K562 (cell line): ENCODE measurements at regions not wholly inside any gene's neighbourhood (a gene's known extent, or its start where the extent isn't known, plus 50 kb on each side); places are given as distances from the start of the nearest gene placed in this dataset.

ENCODE experiments used
- ATAC-seq: fragments of 200-7000 bp; cut with Tn5 transposase; 3 replicates; pipeline ENCODE4 v1.9.1; 2020; ENCODE audit warnings: moderate library complexity
- BruUV-seq: library from RNA; stranded (reverse); fragments of 400-500 nt; replicated peaks from 2 replicates; lab custom pipeline; 2021; lab: Mats Ljungman, UMichigan
- CTCF ChIA-PET: fragments of 300-600 bp; formaldehyde crosslinking; extraction: SDS; loops from one replicate; lab custom pipeline; 2021; ENCODE audit warnings: low intra/inter-chr PET ratio; lab: Yijun Ruan, JAX
- POLR2A ChIA-PET: fragments of 300-600, 350-650 bp; sonication (Branson Sonifier 250); formaldehyde crosslinking; extraction: SDS; loops from one replicate; lab custom pipeline; 2021; ENCODE audit warnings: antibody characterized with exemption, inconsistent platforms; lab: Yijun Ruan, JAX
- DNase-seq, 4 experiments: peaks; one replicate each; pipeline versions ENCODE4 v3.0.0 to v3.0.0-alpha.2; 2011 to 2018; ENCODE audit warnings: low spot score in 3 of 4, mixed read lengths in 3 of 4; ENCODE audit errors: extremely low read depth in 1 of 4
- FAIRE-seq: peaks from 2 replicates; lab custom pipeline; 2011; peaks lifted over from hg19 to GRCh38; lab: Jason Lieb, UNC
- H2AFZ ChIP-seq: 2 replicates; pipeline ENCODE4 v1.6.0; 2011; ENCODE audit warnings: low read depth, low read length, control low read depth, inconsistent platforms
- H3K27ac ChIP-seq: fragments of 200-600 bp; 3 replicates; pipeline ENCODE4 v1.8.0; 2011; ENCODE audit warnings: low read depth, mild to moderate bottlenecking, control low read depth, inconsistent platforms, low read length, moderate library complexity, mixed read lengths; ENCODE audit errors: extremely low read depth
- H3K27me3 ChIP-seq, 2 experiments: fragments of 300-600 bp in 1 of 2; 2 replicates in 1 of 2; 3 replicates in 1 of 2; pipeline versions ENCODE4 v1.6.0 to v1.8.0; 2011; ENCODE audit warnings: inconsistent platforms in 2 of 2, low read length in 2 of 2, mild to moderate bottlenecking in 1 of 2, mixed read lengths in 1 of 2, moderate library complexity in 1 of 2; ENCODE audit not compliant: control insufficient read depth in 2 of 2, insufficient read depth in 2 of 2
- H3K36me3 ChIP-seq: fragments of 300-600 bp; 3 replicates; pipeline ENCODE4 v1.8.0; 2011; ENCODE audit warnings: mild to moderate bottlenecking, low read length, inconsistent platforms; ENCODE audit not compliant: control insufficient read depth, insufficient read depth
- H3K4me1 ChIP-seq, 2 experiments: fragments of 200-600 bp in 1 of 2; replicated peaks in 1 of 2; 2 replicates in 1 of 2; 3 replicates in 1 of 2; pipeline versions ENCODE4 v1.5.1 to v1.8.0; 2011; ENCODE audit warnings: inconsistent platforms in 2 of 2, low read length in 2 of 2, mild to moderate bottlenecking in 1 of 2, mixed read lengths in 1 of 2, moderate library complexity in 1 of 2; ENCODE audit not compliant: control insufficient read depth in 2 of 2, insufficient read depth in 2 of 2
- H3K4me2 ChIP-seq: 2 replicates; pipeline ENCODE4 v1.6.1; 2011; ENCODE audit warnings: low read length, control low read depth, inconsistent platforms, mixed read lengths; ENCODE audit not compliant: insufficient read depth
- H3K4me3 ChIP-seq: fragments of 200-600 bp; sonication (generic), shearing (Covaris generic); 2 replicates; pipeline ENCODE4 v1.5.1; 2016; ENCODE audit warnings: control low read depth, inconsistent platforms
- H3K79me2 ChIP-seq: fragments of 200-600 bp; 3 replicates; pipeline ENCODE4 v1.8.0; 2011; ENCODE audit warnings: low read length, inconsistent platforms; ENCODE audit not compliant: control insufficient read depth, insufficient read depth
- H3K9ac ChIP-seq, 2 experiments: 2 replicates each; pipeline versions ENCODE4 v1.6.0 to v1.6.1; 2011; ENCODE audit warnings: low read depth in 2 of 2, low read length in 2 of 2, control low read depth in 1 of 2, inconsistent platforms in 1 of 2, mild to moderate bottlenecking in 1 of 2, mixed read lengths in 1 of 2; ENCODE audit not compliant: insufficient read depth in 1 of 2
- H3K9me1 ChIP-seq: one replicate; pipeline ENCODE4 v1.6.0; 2011; ENCODE audit warnings: inconsistent platforms, mild to moderate bottlenecking, low read length, moderate library complexity; ENCODE audit not compliant: control insufficient read depth, insufficient read depth
- H3K9me3 ChIP-seq: replicated peaks from 2 replicates; pipeline ENCODE4 v1.5.1; 2011; ENCODE audit warnings: low read depth, low read length, inconsistent platforms; ENCODE audit not compliant: control insufficient read depth, insufficient read depth
- H4K20me1 ChIP-seq: replicated peaks from 2 replicates; pipeline ENCODE4 v1.6.1; 2011; ENCODE audit warnings: low read length, inconsistent platforms, mixed read lengths; ENCODE audit not compliant: control insufficient read depth, insufficient read depth
- BCOR ChIP-seq: fragments of 450-650 bp; IDR thresholded peaks from 2 replicates; pipeline ENCODE4 v1.6.1; 2016
- CBX1 ChIP-seq: sonication (generic); IDR thresholded peaks from 2 replicates; pipeline ENCODE4 v1.6.1; 2016; ENCODE audit warnings: antibody characterized with exemption, low read depth, mild to moderate bottlenecking
- CHCHD3 ChIP-seq: fragments of 250-450 bp; sonication (Bioruptor Pico); IDR thresholded peaks from 2 replicates; pipeline ENCODE4 v2.1.2; 2022; ENCODE audit warnings: mild to moderate bottlenecking
- ESRRA ChIP-seq: fragments of 450-650 bp; IDR thresholded peaks from 2 replicates; pipeline ENCODE4 v1.6.1; 2014; ENCODE audit warnings: low read depth, mild to moderate bottlenecking, moderate library complexity, borderline replicate concordance
- HMGN3 ChIP-seq: IDR thresholded peaks from 2 replicates; pipeline ENCODE4 v1.6.1; 2011; ENCODE audit warnings: borderline replicate concordance, low read depth, mild to moderate bottlenecking, mixed read lengths, low read length; ENCODE audit not compliant: insufficient read length; ENCODE audit errors: extremely low read depth
- KDM1A ChIP-seq, 2 experiments: fragments of 450-650 bp; IDR thresholded peaks; 2 replicates each; pipeline ENCODE4 v1.6.1; 2016; ENCODE audit warnings: mild to moderate bottlenecking in 2 of 2
- KDM5B ChIP-seq: fragments of 200-600 bp; sonication (generic); IDR thresholded peaks from 2 replicates; pipeline ENCODE4 v1.6.1; 2012; ENCODE audit warnings: low read depth, mild to moderate bottlenecking, moderate library complexity, low read length, control low read depth, inconsistent platforms; ENCODE audit not compliant: insufficient replicate concordance
- RBM25 ChIP-seq: fragments of 200-400 bp; formaldehyde crosslinking; IDR thresholded peaks from 2 replicates; pipeline ENCODE4 v1.6.1; 2018; ENCODE audit warnings: low read length, low read depth, moderate library complexity; ENCODE audit not compliant: severe bottlenecking
- SRSF9 ChIP-seq: fragments of 200-400 bp; formaldehyde crosslinking; IDR thresholded peaks from 2 replicates; pipeline ENCODE4 v1.6.1; 2017; ENCODE audit warnings: low read depth, low read length, borderline replicate concordance
- TFAM ChIP-seq: fragments of 250-450 bp; sonication (Bioruptor Pico); conservative IDR thresholded peaks from 2 replicates; pipeline ENCODE4 v1.5.0; 2021; ENCODE audit warnings: mild to moderate bottlenecking, moderate library complexity
- ZFP36 ChIP-seq: fragments of 150-350 bp; IDR thresholded peaks from 2 replicates; pipeline ENCODE4 v1.6.1; 2018; ENCODE audit warnings: low read length, low read depth; ENCODE audit not compliant: partially characterized antibody
- ZNF551 ChIP-seq: fragments of 250-450 bp; sonication (Bioruptor Pico); IDR thresholded peaks from 2 replicates; pipeline ENCODE4 v1.5.0; 2021; ENCODE audit warnings: mild to moderate bottlenecking, moderate library complexity
- WGBS: fragments of 100-300 bp; shearing (Covaris generic); methylation state at CpG from one replicate; pipeline ENCODE4 v1.1.6; 2016; ENCODE audit warnings: low coverage, mixed read lengths; ENCODE audit not compliant: insufficient coverage; ENCODE audit errors: missing lambda C conversion rate; 5-methylcytosine and 5-hydroxymethylcytosine counted together
- in situ Hi-C: fragments of 300-500 bp; cut with MboI; formaldehyde crosslinking; loops from 4 replicates; pipeline ENCODE4 v1.15.0; 2018; ENCODE audit warnings: inconsistent platforms, mixed read lengths
- intact Hi-C: fragments of 100-400 bp; cut with micrococcal nuclease; formaldehyde crosslinking; loops from 2 replicates; pipeline ENCODE4 v1.14.2; 2022
- TF ChIP-seq, protein P1 (sequence below): fragments of 250-450 bp; sonication (Bioruptor Pico); IDR thresholded peaks from 2 replicates; pipeline ENCODE4 v1.8.0; 2021; ENCODE audit warnings: borderline replicate concordance, mild to moderate bottlenecking, moderate library complexity; ENCODE audit not compliant: poor library complexity, severe bottlenecking

DNA sequence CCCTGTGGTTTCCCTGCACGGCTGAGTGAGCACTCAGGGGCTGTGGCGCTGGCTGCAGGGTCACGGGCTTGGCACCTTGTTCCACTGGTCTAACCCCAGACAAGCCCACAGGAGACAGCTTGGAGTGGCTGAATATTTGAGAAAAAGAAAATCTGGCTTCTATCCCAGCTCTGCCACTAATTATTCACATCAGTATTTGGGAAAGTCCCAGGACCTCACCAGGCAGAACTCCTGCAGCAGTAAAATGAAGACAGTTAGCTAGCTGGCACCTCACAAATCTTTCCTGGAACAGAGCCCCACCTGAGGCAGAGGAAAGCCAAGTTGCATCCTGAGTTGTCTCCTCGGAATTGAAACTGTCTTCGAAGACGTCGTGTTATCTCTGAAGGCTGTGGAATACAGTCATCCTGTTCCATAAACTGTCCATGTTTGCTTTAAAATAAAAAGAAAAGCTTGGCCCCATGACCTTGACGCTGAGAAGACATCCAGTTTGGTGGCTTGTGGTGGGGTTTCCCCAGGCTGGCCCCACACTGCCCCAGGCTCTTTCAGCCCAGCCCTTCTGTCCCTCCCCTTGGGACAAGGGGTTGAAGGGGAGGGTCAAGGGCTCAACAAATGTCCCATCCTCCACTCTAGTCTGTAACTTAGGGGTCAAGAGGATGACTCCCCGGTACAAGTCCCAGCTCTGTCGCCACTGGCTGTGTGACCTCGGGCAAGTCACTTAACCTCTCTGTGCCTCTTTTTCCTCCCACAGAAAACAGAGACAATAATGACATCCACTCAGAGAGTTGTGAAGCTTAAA, 93.8 kb upstream of the TMPRSS2 start:
- Histone ChIP-seq H3K27ac (no peak overlapping the region), H3K9me3 (no peaks in the 10 kb centered on the region), H3K4me2 (no peak overlapping the region), H3K36me3 (no peaks in the 10 kb centered on the region), H2AFZ (no peak overlapping the region), H4K20me1 (no peaks in the 10 kb centered on the region; the same call in 1 of the 2 replicates), H3K9me1 (no peaks in the 10 kb centered on the region), H3K4me1 (peaks cover 0 to 4% of the 10 kb centered on the region in 2 experiments; a peak in 1 of 5 replicates), H3K79me2 (no peaks in the 10 kb centered on the region), H3K9ac (no peak overlapping the region), H3K27me3 (peaks cover 8 to 29% of the 10 kb centered on the region in 2 experiments; a peak in 4 of 5 replicates), H3K4me3 (no peak overlapping the region)
- 1% methylated on average over 11 of the region's 11 CpGs for WGBS
- no TSS peak for BruUV-seq
- ATAC-seq (no peak), FAIRE-seq (no peak), DNase-seq (no peak)
- POLR2A ChIA-PET: no interaction called here
- in situ Hi-C loops (no loop called here), intact Hi-C loops (no loop called here)
- TF ChIP-seq HMGN3 (no peak), KDM5B (no peak), ZFP36 (peak; percentile 86), CBX1 (0 out of 2 replicates have a peak, but pooled peaks have one; percentile 40), KDM1A (IDR thresholded peaks at IDR 0.05) (0 out of 4 replicates have a peak, but pooled peaks of 1 of the 2 experiments have one; percentile 28), CHCHD3 (no peak), SRSF9 (no peak), BCOR (peak; percentile 64; the same call in 1 of the 2 replicates), ESRRA (0 out of 2 replicates have a peak, but pooled peaks have one; percentile 10), RBM25 (peak; percentile 77), TFAM (CRISPR knock-in tag) (no peak), ZNF551 (CRISPR knock-in tag) (no peak)
- TF ChIP-seq, protein P1, sequence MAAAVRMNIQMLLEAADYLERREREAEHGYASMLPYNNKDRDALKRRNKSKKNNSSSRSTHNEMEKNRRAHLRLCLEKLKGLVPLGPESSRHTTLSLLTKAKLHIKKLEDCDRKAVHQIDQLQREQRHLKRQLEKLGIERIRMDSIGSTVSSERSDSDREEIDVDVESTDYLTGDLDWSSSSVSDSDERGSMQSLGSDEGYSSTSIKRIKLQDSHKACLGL (CRISPR knock-in tag): no peak
- CTCF ChIA-PET: no interaction called here
